ENCODE measurements at regions not wholly inside any gene's neighbourhood (a gene's known extent, or its start where the extent isn't known, plus 50 kb on each side); places are given as distances from the start of the nearest gene placed in this dataset.

DNA sequence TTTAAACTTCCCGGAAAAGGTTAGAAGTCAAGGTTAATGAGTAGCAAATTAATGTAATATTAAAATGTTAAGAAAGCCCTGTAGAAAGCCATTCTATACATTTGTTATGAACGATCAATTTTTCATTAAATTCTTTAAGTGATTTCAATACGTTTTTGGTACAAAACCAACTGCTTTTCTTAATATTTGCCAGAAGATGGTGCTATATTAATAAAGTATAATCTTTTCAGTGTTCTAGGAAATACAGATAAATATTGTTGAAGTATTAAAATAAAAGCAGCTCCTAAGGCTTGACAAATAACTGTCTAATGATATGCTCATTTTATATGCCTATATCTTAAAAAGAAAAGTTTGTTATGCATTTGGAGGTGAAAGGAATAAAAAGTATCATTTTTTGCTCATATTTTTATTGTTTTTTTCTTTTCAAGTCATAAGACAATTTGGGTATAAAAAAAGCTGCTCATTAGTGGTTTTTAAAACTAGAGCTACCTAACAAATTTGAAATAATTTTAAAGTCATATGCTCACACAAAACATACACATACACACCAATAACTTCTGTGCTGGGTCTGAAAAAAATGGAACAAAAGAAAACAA lies 130.3 kb upstream of the POT1 start:
- ChIA-PET POLR2A (no interaction called here), CTCF (ENCODE audit: low intra/inter-chr PET ratio) (no interaction called here)
- Histone ChIP-seq H4K20me1 (replicated peaks; ENCODE audit: control insufficient read depth, insufficient read depth, low read length) (no peaks in the 10 kb centered on the region), H3K27me3 (ENCODE audit: control insufficient read depth in 2 of 2, insufficient read depth in 2 of 2, low read length in 2 of 2) (no peaks in the 10 kb centered on the region), H3K27ac (ENCODE audit: extremely low read depth, low read depth, low read length) (no peak overlapping the region), H2AFZ (ENCODE audit: low read depth, low read length) (no peak overlapping the region), H3K9ac (ENCODE audit: insufficient read depth in 1 of 2, low read depth in 2 of 2, low read length in 2 of 2) (no peak overlapping the region), H3K36me3 (ENCODE audit: control insufficient read depth, insufficient read depth, low read length) (no peaks in the 10 kb centered on the region), H3K9me1 (ENCODE audit: control insufficient read depth, insufficient read depth, low read length) (no peaks in the 10 kb centered on the region), H3K4me3 (no peak overlapping the region), H3K9me3 (replicated peaks; ENCODE audit: control insufficient read depth, insufficient read depth, low read depth, low read length) (no peaks in the 10 kb centered on the region), H3K79me2 (ENCODE audit: control insufficient read depth, insufficient read depth, low read length) (no peaks in the 10 kb centered on the region), H3K4me1 (replicated peaks in 1 of 2; ENCODE audit: control insufficient read depth in 2 of 2, insufficient read depth in 2 of 2, low read length in 2 of 2) (no peaks in the 10 kb centered on the region), H3K4me2 (ENCODE audit: insufficient read depth, low read length) (no peak overlapping the region)
- in situ Hi-C loops (cut with MboI): no loop called here
- intact Hi-C loops (cut with micrococcal nuclease): loop anchor here (2.0 kb wide), 1 partner anchor 257 kb away; no protein-coding TSS in a partner anchor
- no TSS peak for BruUV-seq (replicated peaks)
- DNase-seq (ENCODE audit: extremely low read depth in 1 of 4, low spot score in 3 of 4) (no peak), ATAC-seq (0 out of 3 replicates have a peak, but pooled peaks have one; percentile 27), FAIRE-seq (no peak)
- WGBS (ENCODE audit: insufficient coverage, low coverage, missing lambda C conversion rate): under 1% methylated on average over 3 of the region's 3 CpGs
- TF ChIP-seq, protein P1, sequence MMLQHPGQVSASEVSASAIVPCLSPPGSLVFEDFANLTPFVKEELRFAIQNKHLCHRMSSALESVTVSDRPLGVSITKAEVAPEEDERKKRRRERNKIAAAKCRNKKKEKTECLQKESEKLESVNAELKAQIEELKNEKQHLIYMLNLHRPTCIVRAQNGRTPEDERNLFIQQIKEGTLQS (IDR thresholded peaks at IDR 0.05): no peak
- TF ChIP-seq, protein P1 (CRISPR knock-in tag; conservative IDR thresholded peaks at IDR 0.05): no peak
- TF ChIP-seq DACH1 (IDR thresholded peaks at IDR 0.05; ENCODE audit: partially characterized antibody) (peak; percentile 13), EHMT2 (IDR thresholded peaks at IDR 0.05) (no peak)
- TF ChIP-seq, protein P2, sequence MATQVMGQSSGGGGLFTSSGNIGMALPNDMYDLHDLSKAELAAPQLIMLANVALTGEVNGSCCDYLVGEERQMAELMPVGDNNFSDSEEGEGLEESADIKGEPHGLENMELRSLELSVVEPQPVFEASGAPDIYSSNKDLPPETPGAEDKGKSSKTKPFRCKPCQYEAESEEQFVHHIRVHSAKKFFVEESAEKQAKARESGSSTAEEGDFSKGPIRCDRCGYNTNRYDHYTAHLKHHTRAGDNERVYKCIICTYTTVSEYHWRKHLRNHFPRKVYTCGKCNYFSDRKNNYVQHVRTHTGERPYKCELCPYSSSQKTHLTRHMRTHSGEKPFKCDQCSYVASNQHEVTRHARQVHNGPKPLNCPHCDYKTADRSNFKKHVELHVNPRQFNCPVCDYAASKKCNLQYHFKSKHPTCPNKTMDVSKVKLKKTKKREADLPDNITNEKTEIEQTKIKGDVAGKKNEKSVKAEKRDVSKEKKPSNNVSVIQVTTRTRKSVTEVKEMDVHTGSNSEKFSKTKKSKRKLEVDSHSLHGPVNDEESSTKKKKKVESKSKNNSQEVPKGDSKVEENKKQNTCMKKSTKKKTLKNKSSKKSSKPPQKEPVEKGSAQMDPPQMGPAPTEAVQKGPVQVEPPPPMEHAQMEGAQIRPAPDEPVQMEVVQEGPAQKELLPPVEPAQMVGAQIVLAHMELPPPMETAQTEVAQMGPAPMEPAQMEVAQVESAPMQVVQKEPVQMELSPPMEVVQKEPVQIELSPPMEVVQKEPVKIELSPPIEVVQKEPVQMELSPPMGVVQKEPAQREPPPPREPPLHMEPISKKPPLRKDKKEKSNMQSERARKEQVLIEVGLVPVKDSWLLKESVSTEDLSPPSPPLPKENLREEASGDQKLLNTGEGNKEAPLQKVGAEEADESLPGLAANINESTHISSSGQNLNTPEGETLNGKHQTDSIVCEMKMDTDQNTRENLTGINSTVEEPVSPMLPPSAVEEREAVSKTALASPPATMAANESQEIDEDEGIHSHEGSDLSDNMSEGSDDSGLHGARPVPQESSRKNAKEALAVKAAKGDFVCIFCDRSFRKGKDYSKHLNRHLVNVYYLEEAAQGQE (IDR thresholded peaks at IDR 0.05; ENCODE audit: borderline replicate concordance): peak; percentile 13; the same call in 1 of the 2 replicates
- TF ChIP-seq, protein P2 (CRISPR knock-in tag; IDR thresholded peaks at IDR 0.05; ENCODE audit: low read depth): no peak
- TF ChIP-seq, protein P3, sequence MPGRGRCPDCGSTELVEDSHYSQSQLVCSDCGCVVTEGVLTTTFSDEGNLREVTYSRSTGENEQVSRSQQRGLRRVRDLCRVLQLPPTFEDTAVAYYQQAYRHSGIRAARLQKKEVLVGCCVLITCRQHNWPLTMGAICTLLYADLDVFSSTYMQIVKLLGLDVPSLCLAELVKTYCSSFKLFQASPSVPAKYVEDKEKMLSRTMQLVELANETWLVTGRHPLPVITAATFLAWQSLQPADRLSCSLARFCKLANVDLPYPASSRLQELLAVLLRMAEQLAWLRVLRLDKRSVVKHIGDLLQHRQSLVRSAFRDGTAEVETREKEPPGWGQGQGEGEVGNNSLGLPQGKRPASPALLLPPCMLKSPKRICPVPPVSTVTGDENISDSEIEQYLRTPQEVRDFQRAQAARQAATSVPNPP (IDR thresholded peaks at IDR 0.05; ENCODE audit: borderline replicate concordance, insufficient read depth, insufficient read length): no peak
- TF ChIP-seq, protein P4, sequence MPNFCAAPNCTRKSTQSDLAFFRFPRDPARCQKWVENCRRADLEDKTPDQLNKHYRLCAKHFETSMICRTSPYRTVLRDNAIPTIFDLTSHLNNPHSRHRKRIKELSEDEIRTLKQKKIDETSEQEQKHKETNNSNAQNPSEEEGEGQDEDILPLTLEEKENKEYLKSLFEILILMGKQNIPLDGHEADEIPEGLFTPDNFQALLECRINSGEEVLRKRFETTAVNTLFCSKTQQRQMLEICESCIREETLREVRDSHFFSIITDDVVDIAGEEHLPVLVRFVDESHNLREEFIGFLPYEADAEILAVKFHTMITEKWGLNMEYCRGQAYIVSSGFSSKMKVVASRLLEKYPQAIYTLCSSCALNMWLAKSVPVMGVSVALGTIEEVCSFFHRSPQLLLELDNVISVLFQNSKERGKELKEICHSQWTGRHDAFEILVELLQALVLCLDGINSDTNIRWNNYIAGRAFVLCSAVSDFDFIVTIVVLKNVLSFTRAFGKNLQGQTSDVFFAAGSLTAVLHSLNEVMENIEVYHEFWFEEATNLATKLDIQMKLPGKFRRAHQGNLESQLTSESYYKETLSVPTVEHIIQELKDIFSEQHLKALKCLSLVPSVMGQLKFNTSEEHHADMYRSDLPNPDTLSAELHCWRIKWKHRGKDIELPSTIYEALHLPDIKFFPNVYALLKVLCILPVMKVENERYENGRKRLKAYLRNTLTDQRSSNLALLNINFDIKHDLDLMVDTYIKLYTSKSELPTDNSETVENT (CRISPR knock-in tag; IDR thresholded peaks at IDR 0.05): no peak
